ENCODE measurements at regions not wholly inside any gene's neighbourhood (a gene's known extent, or its start where the extent isn't known, plus 50 kb on each side); places are given as distances from the start of the nearest gene placed in this dataset.

GRCh38 chr4:152269448-152270191 is 266.3 kb downstream of the FBXW7 start:
- DNase-seq (ENCODE audit: low spot score in 2 of 2) = no peak
- in situ Hi-C loops (cut with MboI; ENCODE audit: low sequenced_read_pairs) = no loop called here
- Histone ChIP-seq H3K27me3 (ENCODE audit: low read depth) (no peaks in the 10 kb centered on the region), H3K36me3 (replicated peaks) (no peaks in the 10 kb centered on the region), H3K4me1 (no peaks in the 10 kb centered on the region), H3K9me3 (no peaks in the 10 kb centered on the region), H3K4me3 (no peak overlapping the region)

- Histone ChIP-seq H3K4me3 (no peak overlapping the region), H3K36me3 (replicated peaks) (no peaks in the 10 kb centered on the region), H3K27me3 (ENCODE audit: low read depth) (no peaks in the 10 kb centered on the region), H3K4me1 (no peaks in the 10 kb centered on the region), H3K9me3 (no peaks in the 10 kb centered on the region)
- in situ Hi-C loops (cut with MboI; ENCODE audit: low sequenced_read_pairs) = no loop called here
- no peak for DNase-seq (ENCODE audit: low spot score in 2 of 2)
Observed at GRCh38 chr4:152267811-152268210, 268.1 kb downstream of the FBXW7 start.

GRCh38 chr4:152266831-152267480 is 268.9 kb downstream of the FBXW7 start:
- Histone ChIP-seq H3K36me3 (replicated peaks) (no peaks in the 10 kb centered on the region), H3K4me3 (no peak overlapping the region), H3K9me3 (no peaks in the 10 kb centered on the region), H3K27me3 (ENCODE audit: low read depth) (no peaks in the 10 kb centered on the region), H3K4me1 (no peaks in the 10 kb centered on the region)
- no peak for DNase-seq (ENCODE audit: low spot score in 2 of 2)
- in situ Hi-C loops (cut with MboI; ENCODE audit: low sequenced_read_pairs) = no loop called here

- Histone ChIP-seq H3K9me3 (no peaks in the 10 kb centered on the region), H3K4me1 (no peaks in the 10 kb centered on the region), H3K27me3 (ENCODE audit: low read depth) (no peaks in the 10 kb centered on the region), H3K36me3 (replicated peaks) (no peaks in the 10 kb centered on the region), H3K4me3 (no peak overlapping the region)
- DNase-seq (ENCODE audit: low spot score in 2 of 2) = no peak
- in situ Hi-C loops (cut with MboI; ENCODE audit: low sequenced_read_pairs) = no loop called here
Observed at GRCh38 chr4:152265149-152265621, 270.7 kb downstream of the FBXW7 start.

GRCh38 chr4:152264106-152264505 is 271.8 kb downstream of the FBXW7 start:
- Histone ChIP-seq H3K4me1 (peaks cover 2% of the 10 kb centered on the region), H3K4me3 (no peak overlapping the region), H3K36me3 (replicated peaks) (no peaks in the 10 kb centered on the region), H3K27me3 (ENCODE audit: low read depth) (no peaks in the 10 kb centered on the region), H3K9me3 (no peaks in the 10 kb centered on the region)
- in situ Hi-C loops (cut with MboI; ENCODE audit: low sequenced_read_pairs) = no loop called here
- DNase-seq (ENCODE audit: low spot score in 2 of 2) = no peak

GRCh38 chr4:152259866-152260265 is 276.0 kb downstream of the FBXW7 start:
- in situ Hi-C loops (cut with MboI; ENCODE audit: low sequenced_read_pairs) = no loop called here
- DNase-seq (ENCODE audit: low spot score in 2 of 2) = no peak
- Histone ChIP-seq H3K9me3 (no peaks in the 10 kb centered on the region), H3K36me3 (replicated peaks) (no peaks in the 10 kb centered on the region), H3K27me3 (ENCODE audit: low read depth) (no peaks in the 10 kb centered on the region), H3K4me1 (peaks cover 25% of the 10 kb centered on the region), H3K4me3 (no peak overlapping the region)

- no peak overlapping the region for H3K4me3 ChIP-seq
- no peaks in the 10 kb centered on the region for H3K27me3 ChIP-seq (ENCODE audit: low read depth)
- H3K4me1 ChIP-seq = peaks cover 25% of the 10 kb centered on the region
- H3K9me3 ChIP-seq = no peaks in the 10 kb centered on the region
- DNase-seq (ENCODE audit: low spot score in 2 of 2) = peak; percentile 11 to 57
- no peaks in the 10 kb centered on the region for H3K36me3 ChIP-seq (replicated peaks)
- in situ Hi-C loops (cut with MboI; ENCODE audit: low sequenced_read_pairs) = no loop called here
Observed at GRCh38 chr4:152258804-152259708, 276.8 kb downstream of the FBXW7 start.

GRCh38 chr4:152258391-152258790 is 277.5 kb downstream of the FBXW7 start:
- in situ Hi-C loops (cut with MboI; ENCODE audit: low sequenced_read_pairs) = no loop called here
- Histone ChIP-seq H3K4me3 (no peak overlapping the region), H3K36me3 (replicated peaks) (no peaks in the 10 kb centered on the region), H3K4me1 (peaks cover 25% of the 10 kb centered on the region), H3K27me3 (ENCODE audit: low read depth) (no peaks in the 10 kb centered on the region), H3K9me3 (no peaks in the 10 kb centered on the region)
- no peak for DNase-seq (ENCODE audit: low spot score in 2 of 2)

- no peaks in the 10 kb centered on the region for H3K27me3 ChIP-seq (ENCODE audit: low read depth)
- peaks cover 25% of the 10 kb centered on the region for H3K4me1 ChIP-seq
- in situ Hi-C loops (cut with MboI; ENCODE audit: low sequenced_read_pairs) = no loop called here
- no peaks in the 10 kb centered on the region for H3K9me3 ChIP-seq
- H3K36me3 ChIP-seq (replicated peaks) = no peaks in the 10 kb centered on the region
- no peak overlapping the region for H3K4me3 ChIP-seq
- DNase-seq (ENCODE audit: low spot score in 2 of 2) = peak; percentile 85 to 94
Observed at GRCh38 chr4:152257601-152258066, 278.3 kb downstream of the FBXW7 start.

GRCh38 chr4:152256996-152257395 is 278.9 kb downstream of the FBXW7 start:
- no peaks in the 10 kb centered on the region for H3K36me3 ChIP-seq (replicated peaks)
- H3K27me3 ChIP-seq (ENCODE audit: low read depth) = no peaks in the 10 kb centered on the region
- H3K4me1 ChIP-seq = peaks cover 25% of the 10 kb centered on the region
- H3K4me3 ChIP-seq = no peak overlapping the region
- H3K9me3 ChIP-seq = no peaks in the 10 kb centered on the region
- DNase-seq (ENCODE audit: low spot score in 2 of 2) = no peak
- in situ Hi-C loops (cut with MboI; ENCODE audit: low sequenced_read_pairs) = no loop called here

GRCh38 chr4:152255437-152255836 is 280.5 kb downstream of the FBXW7 start:
- Histone ChIP-seq H3K9me3 (no peaks in the 10 kb centered on the region), H3K36me3 (replicated peaks) (no peaks in the 10 kb centered on the region), H3K4me3 (no peak overlapping the region), H3K27me3 (ENCODE audit: low read depth) (no peaks in the 10 kb centered on the region), H3K4me1 (peaks cover 25% of the 10 kb centered on the region)
- in situ Hi-C loops (cut with MboI; ENCODE audit: low sequenced_read_pairs) = no loop called here
- no peak for DNase-seq (ENCODE audit: low spot score in 2 of 2)

- no peaks in the 10 kb centered on the region for H3K9me3 ChIP-seq
- in situ Hi-C loops (cut with MboI; ENCODE audit: low sequenced_read_pairs) = no loop called here
- no peak for DNase-seq (ENCODE audit: low spot score in 2 of 2)
Observed at GRCh38 chr4:152248347-152248746, 287.5 kb downstream of the FBXW7 start.

GRCh38 chr4:152247271-152247975 is 288.5 kb downstream of the FBXW7 start:
- Histone ChIP-seq H3K27me3 (ENCODE audit: low read depth) (no peaks in the 10 kb centered on the region), H3K9me3 (no peaks in the 10 kb centered on the region), H3K36me3 (replicated peaks) (no peaks in the 10 kb centered on the region), H3K4me1 (no peaks in the 10 kb centered on the region), H3K4me3 (no peak overlapping the region)
- in situ Hi-C loops (cut with MboI; ENCODE audit: low sequenced_read_pairs) = no loop called here
- no peak for DNase-seq (ENCODE audit: low spot score in 2 of 2)

More at GRCh38 chr4:152248347-152248746, 287.5 kb downstream of the FBXW7 start:
- no peaks in the 10 kb centered on the region for H3K27me3 ChIP-seq (ENCODE audit: low read depth)
- H3K4me1 ChIP-seq = no peaks in the 10 kb centered on the region
- H3K36me3 ChIP-seq (replicated peaks) = no peaks in the 10 kb centered on the region
- H3K4me3 ChIP-seq = no peak overlapping the region
